ENCODE measurements at regions not wholly inside any gene's neighbourhood (a gene's known extent, or its start where the extent isn't known, plus 50 kb on each side); places are given as distances from the start of the nearest gene placed in this dataset.
A peak's percentile ranks its signal among the peaks of the same experiment; 100 is the strongest.

DNA sequence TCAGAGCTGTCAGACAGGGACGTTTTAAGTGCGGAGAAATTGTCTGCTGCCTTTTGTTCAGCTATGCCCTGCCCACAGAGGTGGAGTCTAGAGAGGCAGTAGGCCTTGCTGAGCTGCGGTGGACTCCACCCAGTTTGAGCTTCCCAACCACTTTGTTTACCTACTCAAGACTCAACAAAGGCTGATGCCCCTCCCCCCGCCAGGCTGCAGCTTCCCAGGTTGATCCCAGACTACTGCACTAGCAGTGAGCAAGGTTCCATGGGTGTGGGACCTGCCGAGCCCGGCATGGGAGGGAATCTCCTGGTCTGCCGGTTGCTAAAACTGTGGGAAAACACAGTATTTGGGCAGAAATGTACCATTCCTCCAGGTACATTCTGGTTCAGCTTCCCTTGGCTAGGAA is 282.1 kb downstream of the VGLL3 start:
- TF ChIP-seq, protein P1, sequence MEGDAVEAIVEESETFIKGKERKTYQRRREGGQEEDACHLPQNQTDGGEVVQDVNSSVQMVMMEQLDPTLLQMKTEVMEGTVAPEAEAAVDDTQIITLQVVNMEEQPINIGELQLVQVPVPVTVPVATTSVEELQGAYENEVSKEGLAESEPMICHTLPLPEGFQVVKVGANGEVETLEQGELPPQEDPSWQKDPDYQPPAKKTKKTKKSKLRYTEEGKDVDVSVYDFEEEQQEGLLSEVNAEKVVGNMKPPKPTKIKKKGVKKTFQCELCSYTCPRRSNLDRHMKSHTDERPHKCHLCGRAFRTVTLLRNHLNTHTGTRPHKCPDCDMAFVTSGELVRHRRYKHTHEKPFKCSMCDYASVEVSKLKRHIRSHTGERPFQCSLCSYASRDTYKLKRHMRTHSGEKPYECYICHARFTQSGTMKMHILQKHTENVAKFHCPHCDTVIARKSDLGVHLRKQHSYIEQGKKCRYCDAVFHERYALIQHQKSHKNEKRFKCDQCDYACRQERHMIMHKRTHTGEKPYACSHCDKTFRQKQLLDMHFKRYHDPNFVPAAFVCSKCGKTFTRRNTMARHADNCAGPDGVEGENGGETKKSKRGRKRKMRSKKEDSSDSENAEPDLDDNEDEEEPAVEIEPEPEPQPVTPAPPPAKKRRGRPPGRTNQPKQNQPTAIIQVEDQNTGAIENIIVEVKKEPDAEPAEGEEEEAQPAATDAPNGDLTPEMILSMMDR (IDR thresholded peaks at IDR 0.05; ENCODE audit: insufficient read depth, low read depth, low read length) = no peak
- H3K4me3 ChIP-seq (ENCODE audit: low read depth, low read length) = no peak overlapping the region
- DNase-seq (ENCODE audit: low read depth) = no peak

DNA sequence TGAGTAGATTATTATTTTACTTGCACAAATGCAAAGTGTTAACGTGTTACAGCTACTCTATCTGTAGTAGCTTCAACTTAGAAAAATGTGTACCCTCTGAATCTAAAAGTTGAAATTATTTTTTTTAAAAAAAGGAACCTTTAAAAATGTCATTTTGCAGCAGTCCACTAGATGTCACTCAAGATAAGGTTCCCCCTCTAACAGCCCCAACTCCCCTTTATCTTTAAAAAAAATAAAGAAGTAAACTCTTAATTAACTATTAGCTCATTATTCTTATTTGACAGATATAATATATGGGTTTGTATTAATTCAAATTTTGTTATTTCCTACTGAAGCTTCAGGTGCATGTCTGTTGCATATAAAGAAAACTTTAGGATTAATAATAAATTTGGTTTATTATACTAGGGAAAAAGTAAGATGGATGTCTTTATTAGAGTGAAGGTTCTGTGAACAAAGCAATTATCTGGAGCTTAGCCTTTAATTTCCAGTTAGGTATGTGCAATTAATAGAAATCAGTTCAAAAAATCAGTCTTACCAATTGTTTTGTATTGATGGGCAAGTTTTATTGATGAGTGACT is 288.5 kb downstream of the VGLL3 start:
- peak; percentile 4 for DNase-seq (ENCODE audit: low read depth)
- TF ChIP-seq, protein P1 (IDR thresholded peaks at IDR 0.05; ENCODE audit: insufficient read depth, low read depth, low read length) = peak; percentile 37
- H3K4me3 ChIP-seq (ENCODE audit: low read depth, low read length) = no peak overlapping the region

DNA sequence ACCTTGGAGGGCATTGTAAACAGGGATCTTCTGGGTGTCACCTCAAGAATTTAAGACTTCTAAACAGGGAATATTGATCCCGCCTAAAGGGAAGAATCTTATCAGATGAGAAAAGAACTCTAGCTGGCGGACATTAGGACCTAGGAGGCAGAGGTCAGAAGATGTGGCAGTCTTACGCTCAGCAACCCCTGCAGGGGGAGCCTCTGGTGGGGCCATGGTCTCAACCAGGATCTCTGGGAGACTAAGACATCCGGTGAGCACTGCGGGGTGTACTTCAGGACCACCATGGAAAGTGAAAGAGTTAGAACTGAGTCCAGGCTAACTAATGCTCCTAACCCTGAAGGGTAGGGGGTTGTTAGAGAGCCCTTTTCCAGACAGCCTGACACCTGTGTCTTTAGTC is 295.2 kb downstream of the VGLL3 start:
- TF ChIP-seq, protein P1 (IDR thresholded peaks at IDR 0.05; ENCODE audit: insufficient read depth, low read depth, low read length) = no peak
- DNase-seq (ENCODE audit: low read depth) = no peak
- no peak overlapping the region for H3K4me3 ChIP-seq (ENCODE audit: low read depth, low read length)

DNA sequence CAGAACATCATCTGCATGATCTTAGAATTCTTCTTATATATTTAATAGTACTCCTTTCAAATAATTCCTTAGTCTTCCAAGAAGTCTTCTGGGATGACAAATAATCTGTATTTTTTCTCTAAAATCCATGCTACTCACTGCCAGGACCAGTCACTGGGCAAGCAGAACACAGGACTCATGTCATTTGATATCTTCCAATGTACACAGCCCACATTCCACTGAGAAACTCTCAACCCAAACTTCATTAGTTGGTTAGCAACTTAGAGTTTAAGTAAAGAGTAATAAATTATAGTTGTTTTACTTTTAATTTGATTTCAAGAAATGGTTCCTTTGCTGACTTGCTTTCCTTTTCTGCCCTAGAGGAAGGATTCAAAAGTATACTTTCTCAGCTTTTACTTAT is 317.0 kb downstream of the VGLL3 start:
- DNase-seq (ENCODE audit: low read depth) = no peak
- H3K4me3 ChIP-seq (ENCODE audit: low read depth, low read length) = no peak overlapping the region
- TF ChIP-seq, protein P1 (IDR thresholded peaks at IDR 0.05; ENCODE audit: insufficient read depth, low read depth, low read length) = no peak

DNA sequence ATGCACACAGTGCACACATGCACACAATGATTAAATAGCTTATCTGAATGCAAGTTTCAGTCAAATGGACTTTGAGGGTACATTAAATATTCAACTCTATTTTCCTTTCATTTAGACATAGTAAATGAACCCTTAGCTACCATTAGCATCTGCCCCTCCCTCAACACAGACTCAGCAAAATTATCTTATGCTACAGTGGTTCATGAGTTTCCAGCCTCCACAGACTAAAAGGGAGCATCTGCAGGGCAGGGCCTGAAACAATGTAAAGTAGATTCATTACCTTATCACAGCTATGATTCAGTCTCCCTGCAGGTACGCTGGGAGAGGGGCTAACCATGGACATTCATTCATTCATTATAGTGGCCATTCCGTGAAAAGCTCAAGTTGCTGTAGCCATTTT is 329.1 kb downstream of the VGLL3 start:
- H3K4me3 ChIP-seq (ENCODE audit: low read depth, low read length) = no peak overlapping the region
- TF ChIP-seq, protein P1 (IDR thresholded peaks at IDR 0.05; ENCODE audit: insufficient read depth, low read depth, low read length) = no peak
- DNase-seq (ENCODE audit: low read depth) = no peak

DNA sequence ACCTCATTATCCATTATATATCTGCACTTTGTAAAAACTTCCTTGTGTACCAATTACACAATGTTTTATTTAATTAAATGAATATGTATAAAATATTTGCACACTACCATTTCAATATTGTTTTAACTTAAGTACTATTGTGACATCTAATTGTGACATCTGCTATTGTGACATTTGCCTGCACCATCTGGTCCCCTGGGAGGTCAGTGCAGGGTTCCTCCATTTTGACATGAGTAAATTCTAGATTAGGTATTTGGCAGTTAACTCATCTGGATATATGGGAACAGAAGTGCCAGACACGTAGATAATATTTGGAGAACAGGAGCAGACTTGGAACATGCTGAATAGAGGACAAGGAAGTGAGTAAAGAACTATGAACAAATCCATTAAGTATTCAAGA is 332.1 kb downstream of the VGLL3 start:
- DNase-seq (ENCODE audit: low read depth) = no peak
- no peak overlapping the region for H3K4me3 ChIP-seq (ENCODE audit: low read depth, low read length)
- TF ChIP-seq, protein P1 (IDR thresholded peaks at IDR 0.05; ENCODE audit: insufficient read depth, low read depth, low read length) = no peak

DNA sequence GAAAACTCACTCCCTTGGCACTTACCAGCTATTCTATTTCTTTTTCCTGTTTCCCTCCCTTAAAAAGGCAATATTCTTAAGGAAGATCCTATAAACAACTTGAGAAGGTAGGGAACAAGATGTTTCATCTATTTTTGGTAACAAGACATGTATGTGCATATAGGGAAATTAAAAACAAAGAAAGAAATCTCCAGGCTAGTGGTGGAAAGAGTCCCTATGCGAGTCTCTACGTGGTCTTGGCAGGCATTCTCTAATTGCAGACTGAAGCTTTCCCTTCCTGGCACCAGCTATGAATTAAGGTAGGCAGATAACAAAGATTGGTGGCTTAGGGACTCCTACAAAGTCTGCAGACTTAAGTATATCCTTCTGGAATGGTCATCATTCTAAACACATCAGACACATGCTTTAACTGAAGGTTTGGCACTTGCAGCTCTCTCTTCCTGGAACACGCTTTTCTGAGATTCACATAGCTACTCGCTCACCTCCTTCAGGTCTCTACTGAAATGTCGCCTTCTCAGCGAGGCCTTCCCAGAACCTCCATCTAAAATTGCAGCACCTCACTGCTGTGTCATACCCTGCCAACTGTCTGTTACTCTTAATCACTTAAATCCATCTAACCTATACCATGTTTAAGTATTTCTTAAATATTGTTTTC is 336.0 kb downstream of the VGLL3 start:
- H3K4me3 ChIP-seq (ENCODE audit: low read depth, low read length) = no peak overlapping the region
- TF ChIP-seq, protein P1 (IDR thresholded peaks at IDR 0.05; ENCODE audit: insufficient read depth, low read depth, low read length) = no peak
- DNase-seq (ENCODE audit: low read depth) = no peak
